GM18508 (cell line): ENCODE measurements at regions not wholly inside any gene's neighbourhood (a gene's known extent, or its start where the extent isn't known, plus 50 kb on each side); places are given as distances from the start of the nearest gene placed in this dataset.
"Not testable (repeated sequence)": the region's sequence is repeated elsewhere in the genome, so short reads cannot be mapped to it uniquely, and the experiment has no call there.

Experiments
- ATAC-seq: cut with Tn5 transposase; IDR thresholded peaks from one replicate; pipeline ENCODE4 v1.9.1; 2021; ENCODE audit warnings: moderate number of reproducible peaks; ENCODE audit not compliant: insufficient read depth, unreplicated experiment

DNA sequence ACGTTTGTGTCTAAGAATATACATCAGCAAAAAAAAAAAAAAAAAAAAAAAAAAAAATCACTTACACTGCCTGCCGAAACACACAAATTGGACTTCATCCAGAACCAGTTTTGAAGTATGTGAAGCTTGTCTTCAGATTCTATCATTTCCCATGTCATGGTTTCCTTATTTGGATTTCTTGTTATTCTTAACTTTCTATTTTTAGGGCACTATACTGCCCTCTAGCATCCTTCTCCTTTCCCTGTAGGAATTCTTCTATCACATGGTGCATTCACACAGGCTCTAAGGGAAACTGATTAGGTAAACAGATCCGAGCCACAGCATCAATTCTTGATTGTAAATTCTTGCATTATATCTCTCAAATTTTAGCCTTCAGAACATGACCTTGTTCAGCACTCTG is 1507.5 kb downstream of the OLFM4 start:
- ATAC-seq, result no peak

DNA sequence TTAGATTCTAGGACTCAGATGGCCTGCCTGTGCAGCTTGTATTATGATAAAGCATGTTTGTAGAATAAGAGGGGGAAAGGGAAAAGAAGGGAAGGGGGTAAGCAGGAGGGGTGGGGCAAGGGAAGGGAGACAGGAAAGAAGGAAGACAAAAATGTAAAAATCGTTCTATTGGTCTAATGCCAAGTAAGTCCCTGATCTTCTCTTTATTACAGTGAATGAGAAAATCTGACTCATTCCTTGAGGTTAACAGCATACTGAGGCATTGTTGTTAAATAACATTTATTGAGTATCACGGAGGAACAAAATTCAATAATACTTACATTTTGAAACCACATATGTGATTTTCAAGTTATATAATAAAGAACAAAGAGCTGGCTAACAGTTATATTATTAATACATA is 1534.7 kb downstream of the OLFM4 start:
- ATAC-seq, result no peak

DNA sequence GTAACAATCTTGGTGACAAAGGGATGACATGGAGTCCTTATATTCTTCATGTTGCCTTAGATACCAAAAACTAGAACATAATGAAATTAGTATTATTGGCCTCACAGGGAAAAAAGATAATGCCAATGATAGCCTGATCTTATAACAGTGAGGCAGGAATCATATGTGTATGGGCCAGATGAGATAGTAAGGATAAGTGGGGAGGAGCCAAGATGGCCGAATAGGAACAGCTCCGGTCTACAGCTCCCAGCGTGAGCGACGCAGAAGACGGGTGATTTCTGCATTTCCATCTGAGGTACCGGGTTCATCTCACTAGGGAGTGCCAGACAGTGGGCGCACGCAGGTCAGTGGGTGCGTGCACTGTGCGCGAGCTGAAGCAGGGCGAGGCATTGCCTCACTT is 1543.4 kb downstream of the OLFM4 start:
- ATAC-seq, result not testable (repeated sequence)

DNA sequence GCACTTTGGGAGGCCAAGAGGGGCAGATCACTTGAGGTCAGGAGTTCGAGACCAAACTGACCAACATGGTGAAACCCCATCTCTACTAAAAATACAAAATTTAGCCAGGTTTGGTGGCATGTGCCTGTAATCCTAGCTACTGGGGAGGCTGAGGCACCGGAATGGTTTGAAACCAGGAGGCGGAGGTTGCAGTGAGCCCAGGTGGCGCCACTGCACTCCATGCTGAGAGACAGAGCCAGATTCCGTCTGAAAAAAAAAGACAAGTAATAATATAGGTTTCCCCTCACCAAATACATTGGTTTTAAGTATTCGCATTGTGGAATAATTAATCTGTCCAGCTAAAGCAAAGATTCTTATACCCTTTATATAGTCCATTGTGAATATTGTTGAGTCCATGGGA is 1544.6 kb downstream of the OLFM4 start:
- ATAC-seq, result no peak

DNA sequence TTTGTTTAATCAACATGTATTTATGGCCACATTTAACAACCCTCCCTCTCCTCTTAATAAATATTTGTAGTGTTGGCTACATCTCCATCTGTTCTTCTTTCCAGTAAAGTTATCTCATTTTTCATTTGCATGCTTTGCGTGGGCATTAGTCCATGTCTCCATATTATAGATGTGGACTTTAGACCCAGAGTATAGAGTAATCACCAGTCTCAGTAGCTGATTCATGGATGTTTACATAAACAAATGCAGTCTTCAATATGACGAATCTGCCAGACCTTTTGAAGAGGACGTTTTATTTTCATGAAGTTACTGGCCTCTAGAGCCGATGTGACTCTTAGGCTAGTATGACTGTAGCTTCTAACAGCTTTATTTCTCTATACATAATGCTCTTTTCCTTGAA is 1546.2 kb downstream of the OLFM4 start:
- no peak for ATAC-seq

DNA sequence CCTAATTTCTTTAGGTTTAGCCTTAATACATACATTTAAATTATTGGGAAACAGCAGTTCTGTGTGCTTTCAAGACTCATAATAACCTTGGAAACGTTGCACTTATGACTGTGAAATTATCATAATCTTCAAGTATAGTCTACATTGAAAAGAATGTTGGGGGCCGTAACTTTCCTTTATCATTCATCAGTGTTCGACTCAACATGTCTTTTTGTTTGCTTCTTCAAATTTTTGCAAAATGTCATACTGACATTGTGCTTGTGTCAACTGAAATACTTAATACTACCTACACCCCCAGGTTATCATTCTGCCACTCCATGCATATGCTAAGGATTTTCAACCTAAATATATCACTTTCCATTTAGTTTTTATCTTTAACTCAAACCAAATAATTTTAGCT is 1562.9 kb downstream of the OLFM4 start:
- no peak for ATAC-seq

DNA sequence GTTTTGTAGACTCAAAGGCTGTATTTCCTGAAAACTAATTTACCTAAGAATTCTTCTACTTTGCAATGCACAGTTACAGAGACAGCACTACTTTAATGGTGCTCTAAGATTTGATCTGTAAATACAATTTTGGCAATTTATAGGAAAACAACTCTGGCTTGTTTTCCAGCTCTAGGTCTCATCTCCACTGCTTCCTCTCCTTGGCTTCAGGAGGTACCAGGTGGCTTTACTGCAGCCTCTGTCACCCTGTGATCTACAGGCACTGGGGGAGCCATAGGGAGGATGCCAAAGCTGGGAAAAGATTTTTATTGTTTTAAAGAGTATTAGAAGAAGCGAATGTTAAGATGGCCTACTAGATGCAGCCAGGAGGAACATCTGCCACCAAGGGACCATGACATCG is 1563.6 kb downstream of the OLFM4 start:
- ATAC-seq, result no peak

DNA sequence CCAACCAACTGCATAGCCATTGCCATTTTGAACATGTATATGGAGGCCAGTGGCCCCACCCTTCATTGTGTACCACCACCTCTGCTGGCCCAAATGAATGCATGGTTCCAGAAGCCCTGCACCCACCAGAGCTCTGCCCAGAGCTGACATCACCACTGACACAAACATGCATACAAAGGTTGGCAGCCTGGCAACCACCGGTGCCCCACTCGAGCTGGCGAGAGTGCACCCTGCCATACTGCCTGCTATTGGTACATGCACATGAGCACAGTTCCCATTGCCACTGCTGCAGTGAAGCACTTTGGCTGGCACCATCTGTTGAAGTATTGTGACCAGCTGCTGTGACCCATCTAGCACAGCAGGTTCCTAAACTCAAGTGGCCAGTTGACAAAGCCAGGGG is 1564.9 kb downstream of the OLFM4 start:
- no peak for ATAC-seq

DNA sequence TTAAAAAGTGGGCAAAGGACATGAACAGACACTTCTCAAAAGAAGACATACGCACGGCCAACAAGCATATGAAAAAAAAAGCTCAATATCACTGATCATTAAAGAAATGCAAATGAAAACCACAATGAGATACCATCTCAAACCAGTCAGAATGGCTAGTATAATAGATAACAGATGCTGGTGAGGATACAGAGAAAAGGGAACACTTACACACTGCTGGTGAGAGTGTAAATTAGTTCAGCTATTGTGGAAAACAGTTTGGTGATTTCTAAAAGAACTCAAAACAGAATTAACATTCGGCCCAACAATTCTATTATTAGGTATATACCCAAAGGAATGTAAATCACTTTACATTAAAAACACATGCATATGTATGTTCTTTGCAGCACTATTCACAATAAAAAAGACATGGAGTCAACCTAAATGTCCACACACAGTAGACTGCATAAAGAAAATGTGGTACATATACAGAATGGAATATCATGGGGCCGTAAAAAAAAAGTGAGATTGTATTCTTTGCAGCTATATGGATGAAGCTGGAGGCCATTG is 1569.0 kb downstream of the OLFM4 start:
- ATAC-seq, result no peak

DNA sequence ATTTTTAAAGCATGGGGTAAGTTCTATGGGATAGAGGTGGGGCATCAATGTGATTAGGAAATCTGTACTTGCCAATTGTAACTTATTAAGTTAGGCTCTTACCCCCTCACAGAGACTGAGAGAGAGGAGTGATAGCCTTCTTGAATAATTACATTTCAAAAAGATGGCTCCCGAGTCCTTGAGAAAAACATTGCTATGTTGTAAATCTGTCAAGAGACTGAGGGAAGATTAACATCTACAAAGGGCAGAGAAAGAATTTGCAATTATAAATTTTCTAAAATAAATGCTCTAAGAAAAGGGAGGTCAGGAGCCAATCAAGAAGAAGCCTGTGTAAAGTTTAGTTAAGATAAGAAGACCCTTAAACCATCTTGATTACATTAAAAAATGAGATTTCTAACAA is 1570.8 kb downstream of the OLFM4 start:
- ATAC-seq, result no peak

DNA sequence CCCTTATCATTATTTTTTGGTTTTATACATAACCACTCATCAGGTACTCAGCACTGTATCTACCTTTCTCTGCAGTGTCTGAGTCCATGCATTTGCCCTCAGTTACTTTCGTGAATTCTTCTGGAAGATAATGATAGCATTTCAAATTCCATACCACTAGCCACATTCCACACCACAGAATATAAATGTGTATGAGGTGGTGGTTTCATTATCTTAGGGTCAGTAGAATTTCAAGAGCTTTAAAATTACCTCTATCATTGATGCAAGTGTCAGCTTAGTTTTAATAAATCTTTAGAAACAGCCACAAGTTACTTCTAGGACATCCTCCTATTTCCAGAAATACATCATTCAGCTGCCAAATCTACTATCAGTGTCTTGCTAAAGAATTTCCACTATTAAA is 1578.3 kb downstream of the OLFM4 start:
- ATAC-seq, result no peak

DNA sequence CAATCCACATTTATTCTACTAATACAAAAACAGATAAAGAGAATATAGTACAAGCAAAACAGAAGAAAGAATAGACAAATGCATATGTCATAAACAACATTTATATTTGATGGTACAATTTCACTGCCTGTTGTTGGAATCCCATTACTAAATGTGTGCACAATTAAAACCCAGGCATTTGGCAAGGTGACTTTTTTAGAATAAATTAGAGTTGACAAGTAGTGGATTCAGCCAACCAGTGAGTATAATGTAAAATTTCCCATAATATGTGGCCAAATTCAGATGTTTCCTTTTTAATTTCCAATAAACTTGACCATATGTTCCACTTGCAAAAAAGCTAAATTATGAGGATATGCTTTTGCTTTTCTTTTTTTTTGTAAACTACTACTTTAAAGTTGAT is 1578.8 kb downstream of the OLFM4 start:
- no peak for ATAC-seq

DNA sequence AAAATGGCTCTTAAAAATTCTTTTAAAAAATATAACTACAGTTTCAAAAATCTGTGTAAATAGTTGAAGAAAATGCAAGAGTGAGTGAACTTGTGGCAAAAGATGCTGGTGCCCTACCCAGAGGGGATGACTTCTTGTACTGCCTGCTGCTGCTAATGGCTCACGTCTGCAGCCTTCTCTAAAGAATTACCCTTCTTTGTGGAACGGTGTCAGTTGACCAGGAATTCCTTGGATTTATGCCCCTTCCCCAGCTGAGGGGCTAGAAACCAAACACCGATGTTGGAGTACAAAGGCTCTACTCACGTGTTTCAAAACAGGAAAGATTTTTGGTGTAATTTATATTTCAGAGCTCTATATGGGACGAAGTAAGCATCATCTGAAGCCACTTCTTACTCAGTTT is 1582.8 kb downstream of the OLFM4 start:
- ATAC-seq, result no peak

DNA sequence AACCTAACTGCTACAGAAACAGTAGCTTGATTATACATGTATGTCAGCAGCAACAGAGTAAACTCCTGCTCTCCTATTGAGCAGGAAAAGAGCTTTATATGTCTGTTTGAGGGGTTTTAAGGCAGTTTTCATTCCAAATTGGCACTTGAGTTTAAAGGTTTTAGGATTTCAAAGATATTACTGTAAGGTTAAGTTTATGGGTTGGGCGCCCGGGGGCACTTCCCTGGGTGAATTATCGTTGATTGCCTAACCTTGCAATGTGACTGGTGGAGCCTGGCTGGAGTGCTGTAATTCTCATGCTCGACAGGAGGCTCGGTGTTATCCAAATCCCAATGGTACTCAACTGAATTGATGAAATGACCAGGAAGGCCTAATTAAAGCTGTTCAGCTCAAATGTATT is 1586.1 kb downstream of the OLFM4 start:
- no peak for ATAC-seq

DNA sequence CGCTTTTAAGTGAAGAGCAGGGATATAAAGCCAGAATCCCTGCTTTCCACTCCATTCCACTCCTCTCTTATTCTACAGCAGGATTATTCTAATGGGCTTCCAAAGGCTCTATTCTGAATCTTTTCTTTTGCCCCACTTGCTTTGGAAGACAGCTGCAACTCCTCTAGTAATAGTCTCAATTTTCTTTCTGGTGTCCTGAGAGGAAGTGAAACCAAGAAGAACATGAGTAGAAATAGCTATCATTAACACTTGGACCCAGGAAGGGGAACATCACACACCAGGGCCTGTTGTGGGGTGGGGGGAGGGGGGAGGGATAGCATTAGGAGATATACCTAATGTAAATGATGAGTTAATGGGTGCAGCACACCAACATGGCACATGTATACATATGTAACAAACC is 1597.9 kb downstream of the OLFM4 start:
- not testable (repeated sequence) for ATAC-seq

DNA sequence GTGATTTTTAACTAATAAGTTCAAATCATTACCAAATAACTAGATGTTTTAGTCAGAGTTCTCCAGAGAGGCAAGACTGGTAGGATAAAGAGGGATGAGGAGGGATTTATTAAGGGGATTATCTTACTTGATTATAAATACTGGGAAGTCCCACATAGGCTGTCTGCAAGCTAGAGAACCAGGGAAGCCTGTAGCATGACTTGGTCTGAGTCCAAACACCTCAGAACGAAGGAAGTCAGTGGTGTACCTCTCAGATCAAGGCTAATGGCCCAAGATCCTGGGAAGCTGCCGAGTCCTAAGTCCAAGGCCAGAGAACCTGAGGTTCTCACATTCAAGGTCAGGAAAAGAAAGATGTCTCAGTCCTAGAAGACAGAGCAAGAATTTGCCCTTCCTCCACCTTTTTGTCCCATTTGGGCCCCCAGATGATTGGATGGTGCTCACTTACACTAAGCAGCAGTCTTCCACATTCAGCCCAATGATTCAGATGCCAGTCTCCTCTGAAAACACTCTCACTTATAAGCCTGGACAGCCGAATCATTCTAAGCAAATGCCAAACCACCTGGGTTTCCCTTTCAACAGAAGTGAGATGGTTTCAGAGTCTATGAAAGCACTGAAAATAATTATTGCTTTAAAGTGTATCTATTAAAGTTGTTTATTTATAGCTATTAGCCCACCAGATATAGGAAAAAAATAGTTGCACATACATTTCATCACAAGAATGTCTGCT is 1599.2 kb downstream of the OLFM4 start:
- no peak for ATAC-seq

DNA sequence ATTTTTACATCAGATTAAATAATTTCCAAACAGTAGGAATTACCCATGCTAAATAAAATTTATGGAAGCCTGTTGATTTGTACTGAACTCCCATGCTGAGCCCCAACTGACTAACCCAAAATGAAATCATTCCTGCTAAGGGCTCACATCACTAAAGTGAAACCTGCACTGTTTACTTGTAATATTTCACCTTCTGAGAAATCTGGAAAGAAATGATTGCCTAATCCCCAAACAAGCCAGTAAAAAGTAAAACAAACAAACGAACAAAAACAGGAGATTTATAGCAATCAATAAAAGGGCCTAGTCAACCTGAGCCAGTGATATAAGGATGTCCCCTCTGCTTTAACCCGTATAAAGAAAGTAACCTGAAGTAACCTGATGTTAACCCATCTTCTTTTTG is 1599.8 kb downstream of the OLFM4 start:
- ATAC-seq, result no peak

DNA sequence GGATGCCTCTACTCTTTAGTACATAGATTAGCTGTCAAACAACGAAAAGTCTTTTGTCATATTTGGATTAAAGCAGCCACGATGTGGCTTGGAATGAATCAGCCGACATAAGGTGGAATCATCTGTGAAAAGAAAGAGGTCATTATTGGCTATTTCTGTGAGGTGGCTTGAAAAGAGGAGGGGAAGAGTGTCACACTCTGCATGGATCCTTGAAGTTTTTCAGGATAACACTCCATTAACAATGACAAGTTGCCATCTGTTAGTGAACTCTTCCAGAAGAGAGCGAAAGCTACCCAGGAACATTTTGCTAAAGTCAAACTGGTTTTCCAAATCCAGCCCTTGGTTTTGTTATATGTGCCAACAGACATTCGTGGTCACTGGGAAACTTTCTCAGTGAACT is 1604.8 kb downstream of the OLFM4 start:
- ATAC-seq, result no peak

DNA sequence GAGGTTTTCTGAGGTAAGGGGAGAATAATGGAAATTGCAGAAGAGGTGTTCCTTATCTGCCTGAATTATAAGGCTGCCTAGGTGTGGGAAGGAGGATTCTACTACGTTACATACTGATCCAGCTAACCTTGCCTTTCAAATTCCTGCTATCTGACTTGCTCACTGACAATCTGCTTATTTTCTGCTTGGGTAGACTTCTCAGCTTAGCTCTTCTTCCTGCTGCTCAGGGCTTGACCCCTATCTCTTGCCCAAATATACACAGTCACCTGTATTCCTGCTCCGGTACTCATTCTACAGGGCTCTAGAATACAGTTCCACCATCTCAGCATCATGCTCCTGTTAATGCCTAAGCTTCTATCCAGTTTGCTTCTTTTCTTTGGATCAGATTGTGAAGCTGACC is 1607.6 kb downstream of the OLFM4 start:
- no peak for ATAC-seq

DNA sequence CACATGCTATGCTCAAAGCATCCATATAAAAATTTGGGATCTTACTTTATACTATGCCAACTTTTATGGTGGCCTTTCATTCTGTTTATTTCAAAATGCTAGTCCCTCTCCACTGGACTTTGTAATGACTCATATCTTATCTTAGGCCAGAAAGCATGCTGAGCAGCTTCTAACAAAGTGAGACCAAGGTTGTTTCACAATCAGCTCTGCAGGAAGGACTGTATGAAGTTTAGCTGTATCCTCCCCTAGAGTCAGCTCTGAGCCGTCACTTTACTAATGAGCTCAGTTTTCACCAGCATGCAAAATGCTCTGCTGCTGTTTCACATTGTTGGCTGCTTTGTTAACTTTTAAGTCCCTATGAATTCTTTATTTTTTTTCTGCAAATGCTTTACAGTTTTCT is 1608.8 kb downstream of the OLFM4 start:
- no peak for ATAC-seq

DNA sequence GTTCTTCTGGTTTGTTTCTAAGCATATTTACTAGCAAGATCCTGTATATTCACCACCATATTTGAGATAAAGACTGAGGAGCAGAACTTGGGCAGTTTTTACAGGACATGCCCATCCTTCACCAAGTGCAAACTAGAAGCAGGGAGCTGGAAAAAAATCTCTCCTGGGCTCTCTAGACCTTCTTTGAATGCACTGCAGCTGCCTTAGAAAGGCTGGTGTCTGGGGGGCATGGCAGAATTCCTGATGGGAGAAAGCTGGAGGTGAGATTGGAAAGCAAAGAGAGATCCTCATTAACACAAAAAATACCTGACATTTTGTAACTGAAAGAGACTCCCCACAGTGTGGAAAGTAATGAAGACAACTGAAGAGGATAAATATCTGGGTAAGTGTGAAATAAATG is 1612.1 kb downstream of the OLFM4 start:
- no peak for ATAC-seq

DNA sequence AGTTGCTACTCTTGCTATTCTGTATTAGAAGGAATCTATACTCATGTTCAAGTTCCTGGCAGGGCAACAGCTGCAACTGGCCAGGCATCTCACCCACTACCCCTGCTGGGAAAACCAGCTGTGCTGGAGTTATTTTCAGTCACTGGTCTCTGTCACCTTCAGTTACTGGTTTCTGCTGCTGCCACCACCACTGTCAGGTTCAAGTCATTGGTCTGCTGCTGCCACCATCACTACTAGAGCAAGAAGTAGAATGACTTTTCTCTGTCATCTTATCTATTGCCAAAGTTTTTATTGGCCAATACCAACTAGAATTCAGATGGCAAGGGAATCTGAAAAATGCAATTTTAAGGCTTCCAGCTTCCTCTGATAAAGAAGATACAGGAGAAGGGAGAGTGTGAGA is 1615.2 kb downstream of the OLFM4 start:
- no peak for ATAC-seq

DNA sequence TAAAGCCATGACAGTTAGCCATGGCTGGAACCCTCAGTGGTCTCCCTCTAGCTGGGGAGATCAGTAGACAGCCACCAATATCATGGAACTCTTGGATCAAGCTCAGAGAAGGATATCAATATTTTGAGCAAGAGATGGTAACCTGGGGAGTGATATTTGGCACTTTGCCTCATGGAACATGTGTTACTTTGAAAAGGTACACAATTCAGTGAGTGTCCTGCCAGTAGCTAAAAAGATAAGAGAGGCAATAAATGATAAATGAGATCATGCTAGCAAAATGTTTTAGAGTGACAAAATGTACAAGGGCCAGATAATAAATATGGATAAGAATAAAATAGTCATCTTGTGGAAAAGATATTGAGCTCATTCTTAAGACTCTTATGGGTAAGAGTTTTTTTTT is 1618.7 kb downstream of the OLFM4 start:
- ATAC-seq, result no peak
